ENCODE measurements at regions not wholly inside any gene's neighbourhood (a gene's known extent, or its start where the extent isn't known, plus 50 kb on each side); places are given as distances from the start of the nearest gene placed in this dataset.
"Not testable (repeated sequence)": the region's sequence is repeated elsewhere in the genome, so short reads cannot be mapped to it uniquely, and the experiment has no call there.

GRCh38 chr12:127130506-127131124 is 1136.4 kb upstream of the TMEM132C start:
- DNase-seq = no peak

- no peak for DNase-seq
Measured at GRCh38 chr12:127133675-127134335, 1133.2 kb upstream of the TMEM132C start.

GRCh38 chr12:127140864-127141484 is 1126.0 kb upstream of the TMEM132C start:
- not testable (repeated sequence) for DNase-seq

GRCh38 chr12:127143020-127143419 is 1124.0 kb upstream of the TMEM132C start:
- DNase-seq = peak in 2 of 3 donors; percentile 36 to 58

GRCh38 chr12:127144770-127145169 is 1122.2 kb upstream of the TMEM132C start:
- no peak for DNase-seq

GRCh38 chr12:127145241-127145928 is 1121.6 kb upstream of the TMEM132C start:
- DNase-seq = no peak

DNA sequence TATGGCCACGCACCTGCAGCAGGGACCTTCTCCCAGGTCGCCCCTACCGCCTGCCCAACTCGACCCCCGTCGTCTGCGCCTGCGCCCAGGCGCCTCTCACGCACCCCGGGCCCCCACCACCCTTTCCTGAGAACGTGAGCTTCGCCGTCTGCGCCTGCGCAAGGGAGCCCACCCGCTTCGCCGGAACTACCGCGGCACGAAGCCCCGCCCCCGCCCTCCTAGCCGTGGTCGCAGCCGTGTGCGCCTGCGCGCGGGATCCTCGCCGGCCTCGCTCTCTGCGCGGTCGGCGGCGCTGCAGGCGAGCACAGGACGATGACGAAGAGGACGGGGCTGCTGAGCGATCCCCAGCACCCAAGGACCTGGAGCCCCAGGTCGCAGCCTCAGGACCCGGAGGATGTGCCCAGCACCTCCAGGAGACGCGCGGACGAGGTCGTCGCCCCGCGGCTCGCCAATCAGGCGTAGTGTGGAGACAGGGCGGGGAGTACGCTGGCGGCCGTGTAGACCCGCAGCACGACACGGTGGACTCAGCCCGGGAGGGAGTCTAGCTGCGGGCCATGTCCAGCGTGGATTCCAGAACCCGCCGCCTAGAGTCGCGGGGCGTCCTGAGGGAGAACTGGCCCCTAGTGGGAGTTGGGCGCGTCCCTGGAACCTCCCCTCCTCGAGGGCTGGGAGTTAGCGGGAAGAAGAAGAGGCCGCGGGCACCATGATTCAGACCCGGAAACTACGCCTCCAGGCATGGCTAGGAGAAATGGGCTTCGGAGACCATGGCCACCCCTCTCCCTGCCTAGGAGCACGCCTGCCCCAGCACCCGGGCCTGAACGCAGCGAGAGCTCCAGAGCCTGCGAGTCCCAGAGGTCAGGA is 1120.8 kb upstream of the TMEM132C start:
- peak; percentile 82 to 95 (median 92) for DNase-seq

- DNase-seq = no peak
Measured at GRCh38 chr12:127146991-127147718, 1119.8 kb upstream of the TMEM132C start.

DNA sequence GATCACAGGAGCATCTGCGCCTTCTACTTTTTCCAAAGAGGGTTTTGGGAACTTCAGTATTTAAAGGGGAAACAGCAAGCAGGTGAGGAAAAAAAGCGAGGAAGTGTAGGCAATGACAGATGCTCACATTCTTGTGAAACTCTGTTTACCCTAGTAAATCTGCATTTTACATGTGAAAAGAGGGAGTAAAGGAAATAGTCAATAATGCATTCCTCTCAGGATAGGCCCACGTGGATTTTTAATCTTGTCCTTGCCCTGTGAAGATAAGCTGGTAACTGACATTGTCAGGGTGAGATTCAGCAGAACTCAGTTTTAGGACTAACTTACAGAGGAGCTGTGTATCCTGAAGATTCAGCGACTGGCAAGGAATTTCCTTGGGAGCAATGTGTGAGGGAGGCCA is 1119.2 kb upstream of the TMEM132C start:
- no peak for DNase-seq

- DNase-seq = no peak
Measured at GRCh38 chr12:127148318-127148717, 1118.7 kb upstream of the TMEM132C start.

GRCh38 chr12:127149226-127149964 is 1117.6 kb upstream of the TMEM132C start:
- DNase-seq = peak in 1 of 3 donors; percentile 54

DNA sequence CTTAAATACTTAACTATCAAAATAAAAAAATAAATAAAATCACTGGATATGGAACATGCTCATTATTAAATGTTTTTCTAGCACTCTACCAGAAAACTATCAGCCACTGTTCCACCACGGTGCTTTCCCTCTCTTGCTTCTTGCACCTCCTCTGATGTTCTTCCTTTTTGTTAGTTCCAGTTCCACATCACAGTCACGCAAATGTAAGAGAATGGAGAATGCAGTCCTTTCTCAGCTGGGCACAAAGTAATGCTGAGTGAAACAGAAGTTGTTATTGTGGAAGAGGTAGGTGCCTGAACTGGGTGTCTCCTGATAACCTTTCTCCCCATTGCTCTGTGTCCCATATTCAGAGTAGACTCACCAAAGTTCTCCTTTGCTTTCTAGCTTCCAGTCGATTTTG is 1116.9 kb upstream of the TMEM132C start:
- no peak for DNase-seq

GRCh38 chr12:127150479-127150878 is 1116.5 kb upstream of the TMEM132C start:
- no peak for DNase-seq

DNA sequence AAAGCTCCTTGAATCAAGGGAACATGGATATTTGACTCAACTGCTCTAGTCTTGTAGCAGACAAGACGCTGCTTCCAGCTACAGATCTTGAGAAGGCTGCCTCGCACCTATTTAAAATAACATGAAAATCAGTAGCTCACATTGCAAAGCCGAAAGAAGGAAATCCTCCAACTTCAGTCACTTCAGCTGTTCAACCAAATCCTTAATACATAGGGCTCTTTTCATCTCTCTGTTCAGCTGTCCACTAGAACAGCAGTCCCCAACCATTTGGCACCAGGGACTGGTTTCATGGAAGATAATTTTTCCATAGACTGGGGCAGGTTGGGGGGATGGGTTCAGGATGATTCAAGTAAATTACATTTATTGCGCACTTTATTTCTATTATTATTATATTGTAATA is 1116.0 kb upstream of the TMEM132C start:
- DNase-seq = no peak

DNA sequence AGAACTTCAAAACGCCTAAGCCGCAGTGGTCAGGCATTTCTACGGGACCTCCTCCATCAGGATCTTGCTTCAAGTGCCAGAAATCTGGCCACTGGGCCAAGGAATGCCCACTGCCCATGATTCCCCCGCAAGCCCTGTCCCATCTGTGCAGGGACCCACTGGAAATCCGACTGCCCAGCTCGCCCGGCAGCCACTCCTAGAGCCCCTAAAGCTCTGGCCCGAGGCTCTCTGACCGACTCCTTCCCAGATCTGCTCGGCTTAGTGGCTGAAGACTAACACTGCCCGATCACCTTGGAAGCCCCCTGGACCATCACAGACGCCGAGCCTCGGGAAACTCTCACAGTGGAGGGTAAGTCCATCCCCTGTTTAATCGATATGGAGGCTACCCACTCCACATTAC is 1113.0 kb upstream of the TMEM132C start:
- no peak for DNase-seq

- not testable (repeated sequence) for DNase-seq
Measured at GRCh38 chr12:127154830-127155229, 1112.1 kb upstream of the TMEM132C start.

GRCh38 chr12:127155935-127156619 is 1110.9 kb upstream of the TMEM132C start:
- not testable (repeated sequence) for DNase-seq

DNA sequence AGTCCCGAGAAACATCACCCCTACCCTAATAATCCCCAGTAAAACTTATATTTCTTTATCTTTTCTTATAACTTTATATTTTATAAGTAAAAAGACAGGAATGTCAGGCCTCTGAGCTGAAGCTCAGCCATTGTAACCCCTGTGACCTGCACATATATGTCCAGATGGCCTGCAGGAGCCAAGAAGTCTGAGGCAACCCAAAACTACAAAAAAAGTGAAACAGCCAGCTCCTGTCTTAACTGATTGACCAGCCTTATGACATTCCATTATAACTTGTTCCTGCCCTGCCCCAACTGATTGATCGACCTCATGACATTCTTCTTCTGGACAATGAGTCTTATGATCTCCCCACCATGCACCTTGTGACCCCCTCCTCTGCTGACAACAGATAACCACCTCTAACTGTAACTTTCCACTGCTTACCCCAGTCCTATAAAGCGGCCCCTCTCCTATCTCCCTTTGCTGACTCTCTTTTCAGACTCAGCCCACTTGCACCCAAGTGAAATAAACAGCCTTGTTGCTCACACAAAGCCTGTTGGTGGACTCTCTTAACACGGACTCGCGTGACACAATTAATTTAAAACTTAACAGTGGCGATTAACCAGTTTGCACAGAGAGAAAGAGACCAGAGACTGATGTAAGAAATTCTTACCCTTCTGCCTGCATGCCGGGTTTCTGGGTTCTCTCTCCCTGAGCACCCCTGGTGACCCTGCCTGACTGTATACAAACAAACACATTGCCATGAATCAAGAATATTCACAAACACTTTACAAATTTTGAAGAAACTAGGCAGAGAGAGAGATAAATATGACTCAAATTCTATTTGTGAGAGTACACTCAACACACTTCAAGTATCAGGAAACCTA is 1109.2 kb upstream of the TMEM132C start:
- DNase-seq = not testable (repeated sequence)

Data from muscle of back (tissue), 3 donors.